ENCODE measurements at regions not wholly inside any gene's neighbourhood (a gene's known extent, or its start where the extent isn't known, plus 50 kb on each side); places are given as distances from the start of the nearest gene placed in this dataset.

DNA sequence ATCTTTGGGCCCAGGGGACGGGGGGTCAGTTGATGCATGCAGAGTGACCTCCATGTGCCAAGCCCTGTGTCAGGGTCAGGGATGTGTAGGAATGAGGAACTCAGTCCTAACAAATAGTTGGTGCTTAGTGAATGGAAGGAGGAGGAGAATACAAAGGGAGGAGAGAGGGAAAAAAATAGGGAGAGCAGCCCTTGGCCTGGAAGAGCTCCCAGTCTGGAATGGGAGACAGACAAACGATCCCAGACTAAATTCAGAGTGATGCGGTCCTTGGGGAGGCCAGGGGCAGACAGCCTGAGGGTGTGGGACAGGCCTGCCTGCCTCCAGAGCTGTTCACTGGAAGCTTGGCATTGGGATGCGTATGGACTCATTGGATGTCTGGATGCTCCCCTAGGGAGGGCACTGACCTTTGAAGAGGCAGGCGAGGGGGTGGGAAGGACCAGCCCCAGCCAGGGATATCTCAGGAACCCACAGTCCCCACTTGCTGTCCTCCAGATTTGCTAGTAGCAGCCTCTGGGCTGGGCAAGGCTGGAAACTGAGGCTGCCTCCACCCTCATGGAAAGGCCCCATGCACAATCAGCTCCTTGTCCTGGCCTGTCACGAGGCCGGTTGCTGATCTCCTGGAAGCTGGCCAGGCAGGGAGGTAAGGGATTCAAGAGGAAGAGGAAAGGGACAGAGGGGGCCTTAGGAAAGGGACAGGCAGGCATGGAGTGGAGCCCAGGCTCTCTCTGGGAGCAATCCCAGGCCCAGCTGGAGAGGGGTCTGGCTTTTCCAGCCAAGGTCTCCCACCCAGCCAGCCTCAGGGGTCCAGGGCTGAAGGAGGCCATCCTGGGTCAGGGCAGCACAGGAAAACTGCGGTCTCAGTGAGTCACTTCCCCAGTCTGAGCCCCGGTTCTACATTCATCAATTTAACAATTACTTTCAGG, 69.0 kb upstream of the GGTA1 start:
- TF ChIP-seq, protein P1, sequence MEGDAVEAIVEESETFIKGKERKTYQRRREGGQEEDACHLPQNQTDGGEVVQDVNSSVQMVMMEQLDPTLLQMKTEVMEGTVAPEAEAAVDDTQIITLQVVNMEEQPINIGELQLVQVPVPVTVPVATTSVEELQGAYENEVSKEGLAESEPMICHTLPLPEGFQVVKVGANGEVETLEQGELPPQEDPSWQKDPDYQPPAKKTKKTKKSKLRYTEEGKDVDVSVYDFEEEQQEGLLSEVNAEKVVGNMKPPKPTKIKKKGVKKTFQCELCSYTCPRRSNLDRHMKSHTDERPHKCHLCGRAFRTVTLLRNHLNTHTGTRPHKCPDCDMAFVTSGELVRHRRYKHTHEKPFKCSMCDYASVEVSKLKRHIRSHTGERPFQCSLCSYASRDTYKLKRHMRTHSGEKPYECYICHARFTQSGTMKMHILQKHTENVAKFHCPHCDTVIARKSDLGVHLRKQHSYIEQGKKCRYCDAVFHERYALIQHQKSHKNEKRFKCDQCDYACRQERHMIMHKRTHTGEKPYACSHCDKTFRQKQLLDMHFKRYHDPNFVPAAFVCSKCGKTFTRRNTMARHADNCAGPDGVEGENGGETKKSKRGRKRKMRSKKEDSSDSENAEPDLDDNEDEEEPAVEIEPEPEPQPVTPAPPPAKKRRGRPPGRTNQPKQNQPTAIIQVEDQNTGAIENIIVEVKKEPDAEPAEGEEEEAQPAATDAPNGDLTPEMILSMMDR (conservative IDR thresholded peaks at IDR 0.05; ENCODE audit: low read length): no peak
- TF ChIP-seq EZH2phosphoT487 (IDR thresholded peaks at IDR 0.05; ENCODE audit: borderline replicate concordance): no peak

All from Loucy (cell line).